HFFc6 (cell line): ENCODE measurements at regions not wholly inside any gene's neighbourhood (a gene's known extent, or its start where the extent isn't known, plus 50 kb on each side); places are given as distances from the start of the nearest gene placed in this dataset.
"Not testable (repeated sequence)": the region's sequence is repeated elsewhere in the genome, so short reads cannot be mapped to it uniquely, and the experiment has no call there.

ENCODE experiments used
- DNase-seq: peaks from one replicate; pipeline ENCODE4 v3.0.0-alpha.2; 2018
- H3K27ac Mint-ChIP-seq: 2 replicates; pipeline ENCODE4 v1.8.0; 2020; ENCODE audit warnings: mild to moderate bottlenecking, mixed read lengths
- H3K27me3 Mint-ChIP-seq: 2 replicates; pipeline ENCODE4 v1.8.0; 2021; ENCODE audit warnings: mild to moderate bottlenecking, moderate library complexity, mixed read lengths; ENCODE audit not compliant: insufficient read depth
- H3K36me3 Mint-ChIP-seq: 2 replicates; pipeline ENCODE4 v1.8.0; 2021; ENCODE audit warnings: low read depth, mixed read lengths
- H3K4me1 Mint-ChIP-seq: 2 replicates; pipeline ENCODE4 v1.8.0; 2020; ENCODE audit warnings: low read depth, mixed read lengths
- H3K4me3 Mint-ChIP-seq: 2 replicates; pipeline ENCODE4 v1.8.0; 2020; ENCODE audit warnings: mild to moderate bottlenecking, moderate library complexity, mixed read lengths
- H3K9me3 Mint-ChIP-seq: 2 replicates; pipeline ENCODE4 v1.8.0; 2020; ENCODE audit warnings: mild to moderate bottlenecking, mixed read lengths
- TF ChIP-seq, protein P1 (sequence below): fragments of 200-600 bp; sonication (generic); IDR thresholded peaks from 2 replicates; pipeline ENCODE4 v1.5.0; 2021; ENCODE audit warnings: antibody characterized with exemption, mild to moderate bottlenecking

GRCh38 chr4:63983224-63983623, 426.0 kb downstream of the TECRL start:
- Mint-ChIP-seq H3K27ac (no peak overlapping the region), H3K9me3 (peaks cover 42% of the 10 kb centered on the region), H3K4me1 (no peaks in the 10 kb centered on the region), H3K36me3 (peaks cover 6% of the 10 kb centered on the region; the same call in 1 of the 2 replicates), H3K27me3 (no peaks in the 10 kb centered on the region), H3K4me3 (no peak overlapping the region)
- TF ChIP-seq, protein P1, sequence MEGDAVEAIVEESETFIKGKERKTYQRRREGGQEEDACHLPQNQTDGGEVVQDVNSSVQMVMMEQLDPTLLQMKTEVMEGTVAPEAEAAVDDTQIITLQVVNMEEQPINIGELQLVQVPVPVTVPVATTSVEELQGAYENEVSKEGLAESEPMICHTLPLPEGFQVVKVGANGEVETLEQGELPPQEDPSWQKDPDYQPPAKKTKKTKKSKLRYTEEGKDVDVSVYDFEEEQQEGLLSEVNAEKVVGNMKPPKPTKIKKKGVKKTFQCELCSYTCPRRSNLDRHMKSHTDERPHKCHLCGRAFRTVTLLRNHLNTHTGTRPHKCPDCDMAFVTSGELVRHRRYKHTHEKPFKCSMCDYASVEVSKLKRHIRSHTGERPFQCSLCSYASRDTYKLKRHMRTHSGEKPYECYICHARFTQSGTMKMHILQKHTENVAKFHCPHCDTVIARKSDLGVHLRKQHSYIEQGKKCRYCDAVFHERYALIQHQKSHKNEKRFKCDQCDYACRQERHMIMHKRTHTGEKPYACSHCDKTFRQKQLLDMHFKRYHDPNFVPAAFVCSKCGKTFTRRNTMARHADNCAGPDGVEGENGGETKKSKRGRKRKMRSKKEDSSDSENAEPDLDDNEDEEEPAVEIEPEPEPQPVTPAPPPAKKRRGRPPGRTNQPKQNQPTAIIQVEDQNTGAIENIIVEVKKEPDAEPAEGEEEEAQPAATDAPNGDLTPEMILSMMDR: no peak
- no peak for DNase-seq

GRCh38 chr4:63965875-63966274, 443.4 kb downstream of the TECRL start:
- DNase-seq: no peak
- TF ChIP-seq, protein P1: no peak
- Mint-ChIP-seq H3K27me3 (no peaks in the 10 kb centered on the region), H3K27ac (no peak overlapping the region), H3K9me3 (peaks cover 8% of the 10 kb centered on the region; the same call in 1 of the 2 replicates), H3K36me3 (peaks cover 7% of the 10 kb centered on the region; the same call in 1 of the 2 replicates), H3K4me1 (no peaks in the 10 kb centered on the region), H3K4me3 (no peak overlapping the region)

GRCh38 chr4:63942706-63943286, 466.5 kb downstream of the TECRL start:
- H3K27ac Mint-ChIP-seq, DNase-seq, H3K4me1 Mint-ChIP-seq, H3K27me3 Mint-ChIP-seq, H3K36me3 Mint-ChIP-seq, H3K4me3 Mint-ChIP-seq: not testable (repeated sequence)
- H3K9me3 Mint-ChIP-seq: peaks cover 24% of the 10 kb centered on the region

- no peak overlapping the region for H3K27ac Mint-ChIP-seq
Observed at GRCh38 chr4:63937961-63938360, 471.3 kb downstream of the TECRL start.

DNA sequence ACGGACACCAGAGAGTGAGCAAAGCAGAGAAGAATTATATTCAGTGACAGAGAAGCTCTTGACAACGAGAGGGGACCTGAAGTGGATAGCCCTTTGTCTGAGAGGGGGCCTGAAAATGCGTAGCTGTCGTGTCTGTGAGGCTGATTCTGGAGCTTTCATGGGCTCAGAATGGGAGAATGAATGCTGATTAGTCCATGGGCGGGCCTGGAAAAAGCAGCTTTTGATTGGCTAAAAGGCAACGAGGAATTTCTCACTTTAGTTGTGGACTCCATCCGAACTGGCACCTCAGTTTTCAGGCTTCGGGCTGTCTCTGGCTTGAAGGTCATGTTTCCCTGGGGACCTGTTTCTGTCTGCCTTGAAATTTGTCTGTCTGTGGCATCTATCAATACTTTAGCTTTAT, 487.1 kb downstream of the TECRL start:
- TF ChIP-seq, protein P1: no peak
- Mint-ChIP-seq H3K27me3 (no peaks in the 10 kb centered on the region), H3K36me3 (no peaks in the 10 kb centered on the region), H3K4me3 (no peak overlapping the region), H3K4me1 (no peaks in the 10 kb centered on the region), H3K9me3 (peaks cover 6% of the 10 kb centered on the region; the same call in 1 of the 2 replicates), H3K27ac (no peak overlapping the region)
- DNase-seq: no peak

More at GRCh38 chr4:63937961-63938360, 471.3 kb downstream of the TECRL start:
- TF ChIP-seq, protein P1: no peak
- Mint-ChIP-seq H3K4me1 (no peaks in the 10 kb centered on the region), H3K4me3 (no peak overlapping the region), H3K36me3 (no peaks in the 10 kb centered on the region; the same call in 1 of the 2 replicates), H3K27me3 (no peaks in the 10 kb centered on the region), H3K9me3 (peaks cover 12% of the 10 kb centered on the region)
- DNase-seq: no peak

DNA sequence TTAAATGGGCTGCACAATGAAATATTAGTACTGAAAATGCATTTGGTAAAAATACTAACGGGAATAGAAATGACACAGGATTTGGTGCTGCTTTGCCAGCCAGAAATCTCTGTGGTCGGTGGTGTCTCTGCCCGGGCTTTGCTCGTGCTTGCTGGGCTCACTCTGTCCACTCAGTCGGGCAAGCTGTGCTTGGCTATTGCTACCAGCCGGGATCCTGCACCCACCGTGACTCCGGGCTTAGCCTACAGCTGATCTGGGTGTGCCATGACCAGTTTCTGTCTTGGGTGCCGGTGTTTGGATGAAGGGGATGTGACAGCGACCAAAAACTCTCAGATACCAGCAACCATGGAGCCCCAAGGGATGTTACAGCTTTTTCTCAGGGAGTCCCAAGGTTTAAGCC, 487.7 kb downstream of the TECRL start:
- Mint-ChIP-seq H3K27me3 (no peaks in the 10 kb centered on the region), H3K36me3 (no peaks in the 10 kb centered on the region), H3K9me3 (peaks cover 10% of the 10 kb centered on the region; the same call in 1 of the 2 replicates), H3K27ac (no peak overlapping the region), H3K4me1 (no peaks in the 10 kb centered on the region), H3K4me3 (no peak overlapping the region)
- TF ChIP-seq, protein P1: no peak
- DNase-seq: no peak
